Peyer's patch (tissue), 4 donors: ENCODE measurements at regions not wholly inside any gene's neighbourhood (a gene's known extent, or its start where the extent isn't known, plus 50 kb on each side); places are given as distances from the start of the nearest gene placed in this dataset.

Experiments used
- CTCF ChIP-seq, 6 experiments: fragments of 450-650 bp in 4 of 6; fragments of 200-600 bp in 2 of 6; sonication (generic) in 1 of 6; IDR thresholded peaks; one replicate each; pipeline ENCODE4 v1.5.1; 2017 to 2019; ENCODE audit warnings: antibody characterized with exemption in 6 of 6, mild to moderate bottlenecking in 3 of 6, moderate library complexity in 1 of 6
- POLR2A ChIP-seq, 2 donors: fragments of 450-650 bp; IDR thresholded peaks; one replicate each; pipeline ENCODE4 v1.5.1; 2017; ENCODE audit warnings: antibody characterized with exemption in 2 of 2, mild to moderate bottlenecking in 2 of 2, moderate library complexity in 2 of 2

GRCh38 chr10:4669585-4669984, 156.4 kb upstream of the AKR1E2 start:
- TF ChIP-seq POLR2A (IDR thresholded peaks at IDR 0.05) (no peak), CTCF (IDR thresholded peaks at IDR 0.05) (no peak)
